GM19023 (cell line): ENCODE measurements at regions not wholly inside any gene's neighbourhood (a gene's known extent, or its start where the extent isn't known, plus 50 kb on each side); places are given as distances from the start of the nearest gene placed in this dataset.

Experiments
- ATAC-seq: cut with Tn5 transposase; IDR thresholded peaks from one replicate; pipeline ENCODE4 v1.9.1; 2021; ENCODE audit warnings: mild to moderate bottlenecking, moderate library complexity; ENCODE audit not compliant: unreplicated experiment

- no peak for ATAC-seq
Measured at GRCh38 chr3:24595796-24596195, 101.1 kb upstream of the THRB start.

GRCh38 chr3:24596626-24597025 lies 102.0 kb upstream of the THRB start:
- no peak for ATAC-seq

- ATAC-seq = no peak
Measured at GRCh38 chr3:24598695-24599470, 104.2 kb upstream of the THRB start.

- ATAC-seq = no peak
Measured at GRCh38 chr3:24601066-24601939, 106.7 kb upstream of the THRB start.

- no peak for ATAC-seq
Measured at GRCh38 chr3:24604215-24604614, 109.6 kb upstream of the THRB start.

- no peak for ATAC-seq
Measured at GRCh38 chr3:24605511-24606028, 110.9 kb upstream of the THRB start.

- ATAC-seq = no peak
Measured at GRCh38 chr3:24607281-24607680, 112.6 kb upstream of the THRB start.

GRCh38 chr3:24608701-24609390 lies 114.2 kb upstream of the THRB start:
- no peak for ATAC-seq

GRCh38 chr3:24614359-24614758 lies 119.7 kb upstream of the THRB start:
- no peak for ATAC-seq

GRCh38 chr3:24615177-24615576 lies 120.5 kb upstream of the THRB start:
- no peak for ATAC-seq

GRCh38 chr3:24616110-24616829 lies 121.6 kb upstream of the THRB start:
- no peak for ATAC-seq

- ATAC-seq = no peak
Measured at GRCh38 chr3:24622138-24622537, 127.5 kb upstream of the THRB start.

- ATAC-seq = no peak
Measured at GRCh38 chr3:24622696-24623225, 128.1 kb upstream of the THRB start.

- ATAC-seq = no peak
Measured at GRCh38 chr3:24623657-24624056, 129.0 kb upstream of the THRB start.

- ATAC-seq = no peak
Measured at GRCh38 chr3:24624938-24625681, 130.5 kb upstream of the THRB start.

GRCh38 chr3:24628523-24629258 lies 134.0 kb upstream of the THRB start:
- ATAC-seq = no peak

- no peak for ATAC-seq
Measured at GRCh38 chr3:24631481-24631880, 136.8 kb upstream of the THRB start.

- ATAC-seq = no peak
Measured at GRCh38 chr3:24639061-24639460, 144.4 kb upstream of the THRB start.
